ENCODE measurements at regions not wholly inside any gene's neighbourhood (a gene's known extent, or its start where the extent isn't known, plus 50 kb on each side); places are given as distances from the start of the nearest gene placed in this dataset.

- no peak for TF ChIP-seq FOXP2 (optimal IDR thresholded peaks at IDR 0.05; ENCODE audit: borderline replicate concordance, extremely low read depth, extremely low read length, insufficient read depth)
- TF ChIP-seq POLR2AphosphoS5 (IDR thresholded peaks at IDR 0.05; ENCODE audit: low read depth, low read length), result no peak
- TF ChIP-seq, protein P1, sequence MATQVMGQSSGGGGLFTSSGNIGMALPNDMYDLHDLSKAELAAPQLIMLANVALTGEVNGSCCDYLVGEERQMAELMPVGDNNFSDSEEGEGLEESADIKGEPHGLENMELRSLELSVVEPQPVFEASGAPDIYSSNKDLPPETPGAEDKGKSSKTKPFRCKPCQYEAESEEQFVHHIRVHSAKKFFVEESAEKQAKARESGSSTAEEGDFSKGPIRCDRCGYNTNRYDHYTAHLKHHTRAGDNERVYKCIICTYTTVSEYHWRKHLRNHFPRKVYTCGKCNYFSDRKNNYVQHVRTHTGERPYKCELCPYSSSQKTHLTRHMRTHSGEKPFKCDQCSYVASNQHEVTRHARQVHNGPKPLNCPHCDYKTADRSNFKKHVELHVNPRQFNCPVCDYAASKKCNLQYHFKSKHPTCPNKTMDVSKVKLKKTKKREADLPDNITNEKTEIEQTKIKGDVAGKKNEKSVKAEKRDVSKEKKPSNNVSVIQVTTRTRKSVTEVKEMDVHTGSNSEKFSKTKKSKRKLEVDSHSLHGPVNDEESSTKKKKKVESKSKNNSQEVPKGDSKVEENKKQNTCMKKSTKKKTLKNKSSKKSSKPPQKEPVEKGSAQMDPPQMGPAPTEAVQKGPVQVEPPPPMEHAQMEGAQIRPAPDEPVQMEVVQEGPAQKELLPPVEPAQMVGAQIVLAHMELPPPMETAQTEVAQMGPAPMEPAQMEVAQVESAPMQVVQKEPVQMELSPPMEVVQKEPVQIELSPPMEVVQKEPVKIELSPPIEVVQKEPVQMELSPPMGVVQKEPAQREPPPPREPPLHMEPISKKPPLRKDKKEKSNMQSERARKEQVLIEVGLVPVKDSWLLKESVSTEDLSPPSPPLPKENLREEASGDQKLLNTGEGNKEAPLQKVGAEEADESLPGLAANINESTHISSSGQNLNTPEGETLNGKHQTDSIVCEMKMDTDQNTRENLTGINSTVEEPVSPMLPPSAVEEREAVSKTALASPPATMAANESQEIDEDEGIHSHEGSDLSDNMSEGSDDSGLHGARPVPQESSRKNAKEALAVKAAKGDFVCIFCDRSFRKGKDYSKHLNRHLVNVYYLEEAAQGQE (IDR thresholded peaks at IDR 0.05; ENCODE audit: insufficient read depth in 1 of 2, low read depth in 2 of 2, low read length in 2 of 2), result no peak
- TF ChIP-seq SIN3A (IDR thresholded peaks at IDR 0.05; ENCODE audit: borderline replicate concordance, insufficient read depth, low read length), result no peak
- TF ChIP-seq TAF1 (IDR thresholded peaks at IDR 0.05; ENCODE audit: borderline replicate concordance, insufficient read depth, low read length), result no peak
These were observed 586.5 kb upstream of the TBL1XR1 start for GRCh38 chr3:177783767-177784166.

- TF ChIP-seq, protein P1 (IDR thresholded peaks at IDR 0.05; ENCODE audit: insufficient read depth in 1 of 2, low read depth in 2 of 2, low read length in 2 of 2), result no peak
- TF ChIP-seq FOXP2 (optimal IDR thresholded peaks at IDR 0.05; ENCODE audit: borderline replicate concordance, extremely low read depth, extremely low read length, insufficient read depth), result no peak
- TF ChIP-seq SIN3A (IDR thresholded peaks at IDR 0.05; ENCODE audit: borderline replicate concordance, insufficient read depth, low read length), result no peak
- no peak for TF ChIP-seq TAF1 (IDR thresholded peaks at IDR 0.05; ENCODE audit: borderline replicate concordance, insufficient read depth, low read length)
These were observed 590.2 kb upstream of the TBL1XR1 start for GRCh38 chr3:177787279-177788041.

DNA sequence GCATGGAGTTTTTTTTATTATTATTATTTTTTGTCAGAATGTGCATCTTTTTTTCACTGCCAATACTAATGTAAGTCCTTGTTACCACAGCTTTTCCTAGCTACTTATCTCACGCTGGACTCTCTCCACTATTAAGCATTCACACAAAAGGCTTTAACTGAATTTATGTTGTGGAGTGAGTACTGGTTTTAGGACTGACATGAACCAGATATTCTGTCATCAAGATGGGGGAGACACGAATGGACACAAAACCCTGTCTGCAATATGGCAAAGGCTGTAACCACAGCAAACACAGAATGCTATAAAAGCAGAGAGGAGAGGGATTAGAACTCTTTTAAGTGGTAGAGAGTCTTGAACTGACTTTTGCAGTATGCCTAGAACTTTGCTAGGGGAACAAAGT is 592.2 kb upstream of the TBL1XR1 start:
- TF ChIP-seq SIN3A (IDR thresholded peaks at IDR 0.05; ENCODE audit: borderline replicate concordance, insufficient read depth, low read length), result no peak
- no peak for TF ChIP-seq TAF1 (IDR thresholded peaks at IDR 0.05; ENCODE audit: borderline replicate concordance, insufficient read depth, low read length)
- TF ChIP-seq, protein P1 (IDR thresholded peaks at IDR 0.05; ENCODE audit: insufficient read depth in 1 of 2, low read depth in 2 of 2, low read length in 2 of 2), result no peak
- TF ChIP-seq FOXP2 (optimal IDR thresholded peaks at IDR 0.05; ENCODE audit: borderline replicate concordance, extremely low read depth, extremely low read length, insufficient read depth), result no peak
- TF ChIP-seq POLR2AphosphoS5 (IDR thresholded peaks at IDR 0.05; ENCODE audit: low read depth, low read length), result no peak

DNA sequence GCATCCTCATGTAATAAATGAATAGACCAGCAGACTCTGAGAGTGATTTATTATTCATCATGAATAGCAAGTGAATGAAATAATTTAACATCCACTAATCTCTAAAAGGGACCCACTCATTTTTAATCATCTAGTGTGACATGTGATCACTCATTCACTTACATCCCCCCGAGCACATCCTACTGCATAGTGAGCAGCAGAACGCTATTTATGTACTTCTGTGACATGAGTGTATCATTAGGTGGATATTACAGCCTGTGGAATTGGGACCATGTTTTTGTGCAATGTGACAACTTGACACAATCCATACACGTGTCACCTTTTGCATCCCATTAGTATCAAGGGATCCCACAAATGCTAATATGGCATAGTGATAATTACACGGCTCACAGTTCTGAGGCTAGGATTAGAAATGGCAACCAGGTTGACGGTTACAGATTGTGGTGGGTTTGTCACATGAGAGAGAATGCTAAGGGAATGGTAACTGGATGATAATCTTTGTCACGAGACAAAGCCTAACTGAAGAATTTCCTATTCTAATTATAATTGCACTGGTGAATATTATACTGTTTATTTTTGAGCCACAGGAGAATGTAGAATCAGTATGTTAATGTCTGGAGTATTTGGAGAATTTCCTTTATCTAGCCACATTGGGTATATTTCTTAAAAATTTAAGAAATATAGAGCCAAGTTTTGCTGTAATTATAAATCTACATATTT is 595.2 kb upstream of the TBL1XR1 start:
- TF ChIP-seq, protein P1 (IDR thresholded peaks at IDR 0.05; ENCODE audit: insufficient read depth in 1 of 2, low read depth in 2 of 2, low read length in 2 of 2), result no peak
- no peak for TF ChIP-seq SIN3A (IDR thresholded peaks at IDR 0.05; ENCODE audit: borderline replicate concordance, insufficient read depth, low read length)
